Coronary artery (tissue), 2 donors: ENCODE measurements at regions not wholly inside any gene's neighbourhood (a gene's known extent, or its start where the extent isn't known, plus 50 kb on each side); places are given as distances from the start of the nearest gene placed in this dataset.

ENCODE experiments used
- DNase-seq: peaks from one replicate; pipeline ENCODE4 v3.0.0-alpha.2; 2017; ENCODE audit warnings: low spot score
- H3K27ac ChIP-seq, 2 donors: fragments of 200-600 bp; sonication (generic); one replicate each; pipeline ENCODE4 v1.5.1; 2016 to 2019
- H3K4me3 ChIP-seq: fragments of 200-600 bp; sonication (generic); 2 replicates; pipeline ENCODE4 v1.5.1; 2016; ENCODE audit warnings: mild to moderate bottlenecking, moderate library complexity
- CTCF ChIP-seq: fragments of 200-600 bp; sonication (generic); IDR thresholded peaks from one replicate; pipeline ENCODE4 v1.5.1; 2019; ENCODE audit warnings: antibody characterized with exemption

GRCh38 chr5:159668556-159668955 lies 247.7 kb upstream of the ADRA1B start:
- no peak for DNase-seq
- no peak for TF ChIP-seq CTCF
- Histone ChIP-seq H3K4me3 (no peak overlapping the region), H3K27ac (no peak overlapping the region)

GRCh38 chr5:159669559-159669958 lies 246.7 kb upstream of the ADRA1B start:
- Histone ChIP-seq H3K27ac (no peak overlapping the region), H3K4me3 (no peak overlapping the region)
- no peak for DNase-seq
- TF ChIP-seq CTCF: no peak

DNA sequence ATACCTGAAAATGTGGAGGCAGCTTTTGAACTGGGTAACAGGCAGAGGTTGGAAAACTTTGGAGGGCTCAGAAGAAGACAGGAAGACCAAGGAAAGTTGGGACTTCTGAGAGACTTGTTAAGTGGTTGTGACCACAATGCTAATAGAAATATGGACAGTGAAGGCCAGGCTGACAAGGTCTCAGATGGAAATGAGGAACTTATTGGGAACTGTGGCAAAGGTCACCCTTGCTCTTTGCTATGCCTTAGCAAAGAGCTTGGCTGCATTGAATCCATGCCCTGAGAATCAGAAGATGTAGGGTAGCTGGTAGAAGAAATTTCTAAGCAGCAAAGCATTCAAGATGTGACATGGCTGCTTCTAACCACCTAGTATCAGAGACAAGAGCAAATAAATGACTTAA lies 244.4 kb upstream of the ADRA1B start:
- H3K4me3 ChIP-seq: no peak overlapping the region
- no peak for TF ChIP-seq CTCF
- H3K27ac ChIP-seq: no peak overlapping the region
- DNase-seq: no peak

- no peak overlapping the region for H3K27ac ChIP-seq
- no peak overlapping the region for H3K4me3 ChIP-seq
- no peak for TF ChIP-seq CTCF
- no peak for DNase-seq
Measured at GRCh38 chr5:159673538-159673937, 242.7 kb upstream of the ADRA1B start.

DNA sequence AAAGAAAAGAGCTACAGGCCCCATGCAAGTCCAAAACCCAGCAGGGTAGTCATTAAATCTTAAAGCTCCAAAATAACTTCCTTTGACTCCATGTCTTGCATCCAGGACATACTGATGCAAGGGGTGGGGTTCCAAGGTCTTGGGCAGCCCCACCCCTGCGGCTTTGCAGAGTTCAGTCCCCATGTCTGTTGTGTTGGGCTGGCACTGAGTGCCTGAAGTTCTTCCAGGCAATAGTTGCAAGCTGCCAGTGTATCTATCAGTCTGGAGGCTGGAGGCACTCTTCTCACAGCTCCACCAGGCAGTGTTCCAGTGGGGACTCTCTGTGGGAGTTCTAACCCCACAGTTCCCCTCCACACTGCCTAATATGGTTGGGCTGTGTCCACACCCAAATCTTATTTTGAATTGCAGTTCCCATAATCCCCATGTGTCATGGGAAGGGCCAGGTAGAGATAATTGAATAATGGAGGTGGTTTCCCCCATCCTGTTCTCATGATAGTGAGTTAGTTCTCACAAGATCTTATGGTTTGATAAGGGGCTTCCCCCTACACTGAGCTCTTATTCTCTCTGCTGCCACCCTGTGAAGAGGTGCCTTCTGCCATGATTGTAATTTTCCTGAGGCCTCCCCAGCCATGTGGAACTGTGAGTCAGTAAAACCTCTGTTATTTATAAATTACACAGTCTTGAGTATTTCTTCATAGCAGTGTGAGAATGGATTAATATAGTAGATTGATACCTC lies 237.5 kb upstream of the ADRA1B start:
- Histone ChIP-seq H3K27ac (no peak overlapping the region), H3K4me3 (no peak overlapping the region)
- DNase-seq: no peak
- TF ChIP-seq CTCF: no peak

- no peak overlapping the region for H3K4me3 ChIP-seq
- no peak overlapping the region for H3K27ac ChIP-seq
- no peak for TF ChIP-seq CTCF
- DNase-seq: no peak
Measured at GRCh38 chr5:159680095-159680494, 236.2 kb upstream of the ADRA1B start.

- DNase-seq: no peak
- TF ChIP-seq CTCF: no peak
Measured at GRCh38 chr5:159681661-159682060, 234.6 kb upstream of the ADRA1B start.

More at GRCh38 chr5:159681661-159682060, 234.6 kb upstream of the ADRA1B start:
- Histone ChIP-seq H3K4me3 (no peak overlapping the region), H3K27ac (no peak overlapping the region)
